Neural cell (in vitro differentiated cells): ENCODE measurements at regions not wholly inside any gene's neighbourhood (a gene's known extent, or its start where the extent isn't known, plus 50 kb on each side); places are given as distances from the start of the nearest gene placed in this dataset.
"Not testable (repeated sequence)": the region's sequence is repeated elsewhere in the genome, so short reads cannot be mapped to it uniquely, and the experiment has no call there.

Experiments used
- EP300 ChIP-seq: fragments of 450-650 bp; conservative IDR thresholded peaks from 2 replicates; pipeline ENCODE4 v1.6.1; 2014; ENCODE audit warnings: antibody characterized with exemption, mild to moderate bottlenecking, moderate library complexity; ENCODE audit not compliant: poor library complexity, severe bottlenecking
- EZH2 ChIP-seq: fragments of 200-600, 300-800 bp; shearing (Covaris generic), sonication (generic); IDR thresholded peaks from 2 replicates; pipeline ENCODE4 v1.6.1; 2014; ENCODE audit warnings: antibody characterized with exemption, low read length, borderline replicate concordance, mild to moderate bottlenecking; ENCODE audit not compliant: insufficient read depth, poor library complexity, severe bottlenecking
- POLR2AphosphoS5 ChIP-seq: IDR thresholded peaks from 2 replicates; pipeline ENCODE4 v1.6.1; 2012
- RAD21 ChIP-seq: fragments of 450-650 bp; conservative IDR thresholded peaks from 2 replicates; pipeline ENCODE4 v1.6.1; 2014; ENCODE audit warnings: antibody characterized with exemption, mild to moderate bottlenecking, moderate library complexity
- TF ChIP-seq, protein P1 (sequence below): fragments of 450-650 bp; IDR thresholded peaks from 2 replicates; pipeline ENCODE4 v1.5.1; 2014; ENCODE audit warnings: antibody characterized with exemption, mild to moderate bottlenecking, moderate library complexity; ENCODE audit not compliant: poor library complexity, severe bottlenecking

DNA sequence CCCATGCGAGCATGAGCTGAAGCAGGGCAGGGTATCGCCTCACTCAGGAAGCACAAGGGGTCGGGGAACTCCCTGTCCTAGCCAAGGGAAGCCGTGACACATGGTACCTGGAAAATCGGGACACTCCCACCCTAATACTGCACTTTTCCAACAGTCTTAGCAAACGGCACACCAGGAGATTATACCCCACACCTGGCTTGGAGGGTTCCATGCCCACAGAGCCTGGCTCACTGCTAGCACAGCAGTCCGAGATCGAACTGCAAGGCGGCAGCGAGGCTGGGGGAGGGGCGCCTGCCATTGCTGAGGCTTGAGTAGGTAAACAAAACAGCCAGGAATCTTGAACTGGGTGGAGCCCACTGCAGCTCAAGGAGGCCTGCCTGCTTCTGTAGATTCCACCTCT, 430.7 kb downstream of the ADCYAP1 start:
- TF ChIP-seq, protein P1, sequence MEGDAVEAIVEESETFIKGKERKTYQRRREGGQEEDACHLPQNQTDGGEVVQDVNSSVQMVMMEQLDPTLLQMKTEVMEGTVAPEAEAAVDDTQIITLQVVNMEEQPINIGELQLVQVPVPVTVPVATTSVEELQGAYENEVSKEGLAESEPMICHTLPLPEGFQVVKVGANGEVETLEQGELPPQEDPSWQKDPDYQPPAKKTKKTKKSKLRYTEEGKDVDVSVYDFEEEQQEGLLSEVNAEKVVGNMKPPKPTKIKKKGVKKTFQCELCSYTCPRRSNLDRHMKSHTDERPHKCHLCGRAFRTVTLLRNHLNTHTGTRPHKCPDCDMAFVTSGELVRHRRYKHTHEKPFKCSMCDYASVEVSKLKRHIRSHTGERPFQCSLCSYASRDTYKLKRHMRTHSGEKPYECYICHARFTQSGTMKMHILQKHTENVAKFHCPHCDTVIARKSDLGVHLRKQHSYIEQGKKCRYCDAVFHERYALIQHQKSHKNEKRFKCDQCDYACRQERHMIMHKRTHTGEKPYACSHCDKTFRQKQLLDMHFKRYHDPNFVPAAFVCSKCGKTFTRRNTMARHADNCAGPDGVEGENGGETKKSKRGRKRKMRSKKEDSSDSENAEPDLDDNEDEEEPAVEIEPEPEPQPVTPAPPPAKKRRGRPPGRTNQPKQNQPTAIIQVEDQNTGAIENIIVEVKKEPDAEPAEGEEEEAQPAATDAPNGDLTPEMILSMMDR, result not testable (repeated sequence)
- TF ChIP-seq POLR2AphosphoS5, RAD21, EZH2, EP300: not testable (repeated sequence)
